GM19099 (cell line): ENCODE measurements at regions not wholly inside any gene's neighbourhood (a gene's known extent, or its start where the extent isn't known, plus 50 kb on each side); places are given as distances from the start of the nearest gene placed in this dataset.

Experiments
- POLR2A ChIP-seq: IDR thresholded peaks from 3 replicates; pipeline ENCODE4 v1.6.1; 2011; ENCODE audit warnings: low read depth; ENCODE audit not compliant: insufficient read length; ENCODE audit errors: extremely low read depth

GRCh38 chr6:113190170-113190569 lies 667.0 kb upstream of the MARCKS start:
- TF ChIP-seq POLR2A: no peak

GRCh38 chr6:113194090-113194489 lies 663.1 kb upstream of the MARCKS start:
- no peak for TF ChIP-seq POLR2A

DNA sequence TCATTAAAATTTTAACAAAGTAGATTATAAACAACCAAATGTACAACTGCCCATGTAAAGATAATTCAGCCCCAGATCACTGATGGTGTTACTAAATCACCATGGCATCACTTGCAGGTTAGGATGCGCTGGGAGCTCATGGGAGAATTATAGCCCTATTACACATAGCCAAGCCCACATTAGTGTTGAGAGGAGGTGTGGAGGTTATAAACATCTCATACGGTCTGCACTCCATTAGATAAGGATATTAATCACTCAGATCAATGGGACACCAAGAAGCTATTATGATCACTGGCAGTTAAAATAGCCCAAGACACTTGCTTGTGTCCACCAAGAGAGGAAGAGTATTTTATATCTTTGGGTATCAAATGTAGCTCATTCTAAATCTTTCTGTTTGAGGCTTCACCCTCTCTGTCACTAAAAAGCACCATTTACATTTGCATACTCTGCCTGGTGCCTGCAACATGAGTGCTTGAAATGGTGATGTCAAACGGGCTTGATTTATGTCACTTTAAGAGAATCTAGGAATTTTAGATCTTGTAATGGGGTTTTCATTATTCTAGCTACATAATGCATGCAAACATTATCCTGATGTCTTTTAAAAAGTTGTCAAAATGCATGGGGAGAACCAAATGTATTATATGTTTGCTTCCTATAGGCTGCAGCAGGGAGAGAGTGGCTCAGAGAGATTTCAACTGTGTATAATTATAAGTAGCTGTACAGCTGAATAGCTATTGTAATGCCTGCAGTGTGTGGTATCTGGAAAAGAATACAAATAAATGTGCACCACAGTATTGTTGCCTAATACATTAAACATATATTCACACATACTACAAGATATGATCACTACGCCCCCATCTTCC lies 654.1 kb upstream of the MARCKS start:
- no peak for TF ChIP-seq POLR2A

DNA sequence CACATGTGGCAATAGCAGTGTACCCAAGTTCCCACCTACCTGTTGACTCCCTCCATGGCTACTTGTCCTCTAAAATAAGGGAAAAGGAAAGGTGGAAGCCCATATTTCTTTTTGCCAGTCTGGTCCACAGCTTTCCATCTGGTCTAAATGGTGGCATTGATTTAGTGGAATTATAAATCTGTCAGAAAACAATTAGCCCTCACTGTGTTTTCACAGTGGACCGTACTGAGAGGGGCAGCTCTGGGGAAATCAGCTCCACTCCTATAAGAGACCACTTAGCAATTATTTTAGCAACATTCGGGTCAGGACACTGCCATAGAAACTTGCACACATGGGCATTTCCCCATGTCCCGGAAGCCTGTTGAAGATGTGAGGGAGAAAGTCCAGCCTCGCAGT lies 653.4 kb upstream of the MARCKS start:
- TF ChIP-seq POLR2A: no peak

- TF ChIP-seq POLR2A: no peak
These were observed 651.6 kb upstream of the MARCKS start for GRCh38 chr6:113205553-113205952.

DNA sequence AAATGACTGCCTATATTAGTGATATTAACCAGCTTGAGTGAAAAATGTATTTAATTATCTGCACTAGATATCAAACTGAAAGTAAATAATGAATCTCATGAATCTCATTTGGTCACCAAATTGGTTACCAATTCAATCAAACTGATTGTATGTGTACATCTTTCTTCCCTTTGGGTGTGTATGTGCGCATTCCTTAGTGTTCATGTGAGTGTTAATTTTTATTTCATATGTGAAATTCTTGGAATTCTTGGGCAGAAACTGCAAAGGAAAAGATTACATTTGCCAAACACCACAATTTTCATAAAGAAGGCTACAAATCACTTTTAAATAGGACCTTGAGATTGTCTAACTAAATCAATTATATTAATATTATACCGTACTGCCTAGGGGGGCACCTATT lies 648.4 kb upstream of the MARCKS start:
- TF ChIP-seq POLR2A: no peak

GRCh38 chr6:113209315-113209714 lies 647.8 kb upstream of the MARCKS start:
- no peak for TF ChIP-seq POLR2A

DNA sequence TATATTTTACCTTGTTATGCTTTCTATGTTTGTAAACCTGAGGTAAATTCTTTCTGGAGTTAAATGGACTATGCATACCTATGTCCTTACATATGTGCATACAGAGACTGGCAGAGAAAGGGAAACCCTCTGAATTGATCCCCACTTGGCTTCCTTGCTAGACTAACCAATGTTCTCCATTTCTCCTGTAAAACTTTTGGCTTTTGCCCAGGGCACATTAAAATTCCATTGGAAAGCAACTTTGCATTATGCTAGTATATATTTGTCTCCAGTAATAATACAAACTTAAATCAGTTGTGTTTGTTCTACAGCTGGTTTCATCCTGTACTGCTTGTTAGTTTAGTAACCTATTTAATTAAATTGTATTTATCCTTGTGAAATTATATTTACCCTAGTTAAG lies 646.0 kb upstream of the MARCKS start:
- TF ChIP-seq POLR2A: no peak

- no peak for TF ChIP-seq POLR2A
These were observed 637.4 kb upstream of the MARCKS start for GRCh38 chr6:113219783-113220182.

GRCh38 chr6:113220832-113221231 lies 636.3 kb upstream of the MARCKS start:
- no peak for TF ChIP-seq POLR2A

GRCh38 chr6:113221850-113222249 lies 635.3 kb upstream of the MARCKS start:
- TF ChIP-seq POLR2A: no peak

DNA sequence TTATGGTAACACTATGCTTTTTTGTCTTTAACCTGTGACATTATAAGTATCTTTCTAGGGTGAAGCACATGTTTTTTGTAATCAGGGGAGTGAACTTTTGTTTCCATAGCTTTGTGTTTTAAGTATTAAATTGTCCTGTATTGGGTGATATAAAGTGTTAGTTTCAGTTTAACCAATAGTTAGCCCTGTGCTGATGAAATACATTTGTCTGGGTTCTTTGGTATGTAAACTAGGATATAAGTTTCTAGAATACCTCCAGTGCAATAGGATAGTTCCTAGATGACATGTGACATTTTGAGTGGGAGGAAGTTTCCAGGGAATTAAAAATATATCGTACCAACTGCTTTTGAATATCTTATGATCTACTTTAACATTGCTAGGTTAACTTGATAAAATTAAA lies 611.0 kb upstream of the MARCKS start:
- TF ChIP-seq POLR2A: no peak

DNA sequence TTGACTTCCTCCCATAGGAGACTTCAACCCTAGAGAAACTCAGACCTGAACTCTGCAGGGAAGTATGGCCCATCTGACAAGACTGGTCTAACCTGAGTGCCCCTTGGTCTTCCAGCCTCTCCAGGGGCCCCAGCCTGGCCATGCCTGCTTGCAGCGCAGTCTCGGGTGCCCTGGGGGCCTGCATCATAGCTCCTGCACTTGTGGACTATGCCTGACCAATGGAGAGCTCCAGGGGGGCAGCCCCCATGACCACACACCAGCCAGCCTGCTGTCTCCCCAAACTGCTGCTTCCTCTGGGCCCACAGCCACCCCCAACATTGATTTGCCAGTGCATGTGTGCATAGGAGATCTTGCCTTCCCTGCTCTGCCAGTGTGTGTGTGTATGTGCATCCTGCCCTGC lies 608.6 kb upstream of the MARCKS start:
- no peak for TF ChIP-seq POLR2A

GRCh38 chr6:113258771-113259170 lies 598.4 kb upstream of the MARCKS start:
- no peak for TF ChIP-seq POLR2A

DNA sequence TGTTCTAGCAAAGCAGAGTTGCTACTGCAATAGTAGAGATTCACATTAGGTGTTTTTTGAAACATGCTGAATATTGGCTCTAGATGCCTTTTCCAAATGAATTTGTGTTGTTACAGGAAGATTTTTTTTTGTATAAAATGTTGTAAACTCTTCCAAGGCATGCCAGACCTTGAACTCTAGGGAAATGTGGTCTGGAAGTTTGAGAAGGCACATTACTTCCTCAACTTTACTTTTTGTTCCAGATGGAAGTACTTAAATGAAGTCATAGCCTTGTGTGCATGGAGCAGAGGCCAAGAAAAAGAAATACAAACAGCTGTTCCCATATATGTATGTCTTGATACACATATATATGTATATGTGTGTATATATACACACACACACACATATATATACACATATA lies 585.7 kb upstream of the MARCKS start:
- TF ChIP-seq POLR2A: no peak

GRCh38 chr6:113276601-113277000 lies 580.5 kb upstream of the MARCKS start:
- no peak for TF ChIP-seq POLR2A

- no peak for TF ChIP-seq POLR2A
These were observed 580.0 kb upstream of the MARCKS start for GRCh38 chr6:113277111-113277510.
